GM21717 (cell line): ENCODE measurements at regions not wholly inside any gene's neighbourhood (a gene's known extent, or its start where the extent isn't known, plus 50 kb on each side); places are given as distances from the start of the nearest gene placed in this dataset.

Source experiments
- ATAC-seq: cut with Tn5 transposase; IDR thresholded peaks from one replicate; pipeline ENCODE4 v1.9.1; 2021; ENCODE audit warnings: mild to moderate bottlenecking, moderate library complexity; ENCODE audit not compliant: unreplicated experiment

DNA sequence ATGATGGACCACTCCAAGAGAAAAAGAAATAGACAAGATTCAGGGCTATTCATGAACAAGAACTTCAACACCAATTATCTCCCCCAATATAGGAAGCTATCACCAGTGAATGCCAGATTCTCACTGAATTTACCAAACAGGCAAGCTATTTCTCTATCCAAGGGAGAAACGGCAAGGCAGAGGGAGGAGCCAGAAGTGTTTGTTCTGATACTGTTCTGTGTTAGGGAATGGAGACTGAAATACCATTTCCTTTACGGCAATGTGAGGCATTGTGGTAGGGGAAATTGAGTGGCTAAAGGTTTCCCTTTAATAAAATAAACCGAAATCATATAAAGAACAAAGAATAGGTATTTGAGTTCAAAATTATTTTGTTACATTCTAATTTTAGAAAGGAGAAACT is 68.0 kb upstream of the ALDH1A1 start:
- ATAC-seq, result no peak

DNA sequence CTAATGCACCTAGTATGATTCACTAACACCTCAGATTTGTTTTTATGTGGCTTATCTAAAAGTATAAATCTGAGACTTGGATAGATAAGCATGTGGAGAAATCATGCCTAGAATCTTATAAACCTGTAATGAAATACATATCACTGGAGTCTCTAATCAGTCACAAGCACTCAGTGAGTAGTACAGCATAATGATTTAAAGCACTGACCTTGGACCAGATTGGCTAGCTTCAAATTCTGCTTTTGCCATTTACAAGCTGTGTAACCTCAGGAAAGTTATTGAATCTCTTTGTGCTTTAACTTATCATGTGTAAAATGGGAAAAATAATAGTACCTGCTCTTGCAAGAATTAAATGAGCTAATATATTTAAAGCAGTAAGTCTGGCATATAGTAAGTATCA is 61.2 kb upstream of the ALDH1A1 start:
- ATAC-seq, result no peak

DNA sequence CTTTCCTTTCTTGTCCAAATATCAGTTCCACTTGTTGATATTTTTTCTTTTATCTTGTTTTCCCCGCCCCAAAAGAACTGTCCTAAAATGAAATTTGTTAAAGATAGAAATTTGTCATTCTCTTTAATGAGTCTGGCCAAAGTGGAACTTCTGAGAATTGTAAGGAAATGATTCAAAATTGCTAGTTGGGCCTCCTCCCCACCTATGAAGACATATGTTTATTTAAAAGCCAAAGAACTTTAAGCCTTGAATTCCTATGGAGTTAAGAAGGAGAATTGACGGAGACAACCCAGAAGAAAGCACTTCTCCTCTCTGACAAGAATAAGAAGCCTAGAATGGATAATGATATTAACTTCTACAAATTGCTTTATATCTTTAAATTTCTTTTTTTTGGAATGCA is 59.1 kb upstream of the ALDH1A1 start:
- no peak for ATAC-seq

GRCh38 chr9:73011181-73011750 is 58.4 kb upstream of the ALDH1A1 start:
- no peak for ATAC-seq

DNA sequence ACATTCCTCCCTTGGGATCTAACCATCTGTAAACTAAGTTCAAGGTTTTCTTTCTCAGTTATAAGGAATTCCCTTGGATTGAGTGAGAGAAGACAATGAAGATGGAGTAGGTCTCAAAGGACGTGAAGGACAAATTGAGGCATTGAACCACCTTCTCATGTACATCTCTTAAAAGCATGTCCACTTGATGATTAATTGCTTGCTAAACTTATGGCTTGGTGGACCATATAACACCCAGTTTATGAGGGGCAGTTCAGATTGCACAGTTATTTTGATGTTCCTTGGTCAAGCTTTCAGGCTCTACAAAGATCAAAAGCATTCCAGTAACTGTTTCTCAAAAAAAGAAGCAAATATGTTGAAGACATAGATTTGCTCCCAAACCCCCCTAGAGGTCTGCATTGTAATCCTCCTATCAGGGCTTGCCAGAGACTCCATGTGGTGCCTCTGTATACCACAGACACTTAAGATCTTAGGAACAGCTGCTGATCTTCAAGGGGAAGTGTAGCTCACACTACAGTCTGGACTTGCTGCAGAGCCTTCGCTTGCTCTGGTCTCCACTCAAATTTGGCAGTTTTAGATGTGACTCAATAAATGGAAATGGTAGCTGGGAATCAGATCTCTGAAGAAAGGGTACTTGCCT is 56.9 kb upstream of the ALDH1A1 start:
- ATAC-seq, result no peak

- ATAC-seq, result no peak
Observed at GRCh38 chr9:73007966-73008672, 55.3 kb upstream of the ALDH1A1 start.

DNA sequence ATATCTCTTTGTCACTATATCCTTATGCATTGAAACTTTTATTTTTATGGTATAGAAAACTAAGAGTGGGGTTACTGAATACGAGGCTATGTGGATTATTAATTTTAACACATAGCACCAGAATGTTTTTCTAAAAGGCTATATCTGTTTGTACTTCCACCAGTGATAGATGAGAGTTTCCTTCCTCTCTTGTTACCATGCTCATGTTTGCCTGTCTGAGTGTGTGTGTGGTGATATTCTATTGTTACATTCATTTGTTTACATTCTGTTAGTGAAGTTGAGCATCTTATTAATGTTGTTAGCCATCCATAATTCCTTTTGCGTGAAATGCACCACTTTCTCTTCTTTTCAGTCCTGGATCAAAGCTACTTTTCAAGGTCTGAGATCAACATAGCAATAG is 54.1 kb upstream of the ALDH1A1 start:
- ATAC-seq, result no peak
